ENCODE measurements at regions not wholly inside any gene's neighbourhood (a gene's known extent, or its start where the extent isn't known, plus 50 kb on each side); places are given as distances from the start of the nearest gene placed in this dataset.

DNA sequence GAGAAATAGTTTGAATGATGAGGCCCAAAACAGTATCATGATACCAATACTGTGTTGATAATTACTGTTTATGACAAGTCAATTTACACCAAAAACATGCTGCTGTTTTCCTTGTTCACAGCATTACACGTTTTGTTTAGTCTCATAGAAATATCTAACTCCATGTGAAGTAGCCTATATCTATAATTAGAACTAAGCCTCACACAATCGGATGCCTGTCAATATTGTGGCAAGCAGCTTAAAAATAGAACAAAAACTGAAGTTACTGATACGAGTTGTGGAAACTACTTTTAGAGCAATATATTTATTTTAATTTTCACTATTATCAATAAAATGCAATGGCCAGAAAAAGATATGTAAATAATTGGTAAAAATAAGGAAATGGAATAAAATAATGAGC, 470.8 kb downstream of the ZEB2 start:
- H3K9me3 ChIP-seq (ENCODE audit: control insufficient read depth, low read length), result no peaks in the 10 kb centered on the region
- no peaks in the 10 kb centered on the region for H3K36me3 ChIP-seq (ENCODE audit: control insufficient read depth, insufficient read depth, low read length)
- no peak overlapping the region for H3K27ac ChIP-seq (ENCODE audit: low read depth, low read length, severe bottlenecking)
- WGBS, 2 experiments (ENCODE audit: insufficient coverage in 2 of 2), result 60% methylated on average over 1 of the region's 3 CpGs; no CpG with 5 or more reads in 1 of the 2 experiments
- no peak overlapping the region for H3K4me3 ChIP-seq (ENCODE audit: extremely low read depth, insufficient read depth, low read length, poor library complexity, severe bottlenecking)
- H3K4me1 ChIP-seq (ENCODE audit: control insufficient read depth, insufficient read depth, low read length, poor library complexity, severe bottlenecking), result no peaks in the 10 kb centered on the region

- H3K27ac ChIP-seq (ENCODE audit: low read depth, low read length, severe bottlenecking), result no peak overlapping the region
- no peaks in the 10 kb centered on the region for H3K9me3 ChIP-seq (ENCODE audit: control insufficient read depth, low read length)
- 100% methylated on average over 1 to 2 of the region's 4 CpGs for WGBS, 2 experiments (ENCODE audit: insufficient coverage in 2 of 2)
- no peak overlapping the region for H3K4me3 ChIP-seq (ENCODE audit: extremely low read depth, insufficient read depth, low read length, poor library complexity, severe bottlenecking)
- H3K36me3 ChIP-seq (ENCODE audit: control insufficient read depth, insufficient read depth, low read length), result no peaks in the 10 kb centered on the region
- no peaks in the 10 kb centered on the region for H3K4me1 ChIP-seq (ENCODE audit: control insufficient read depth, insufficient read depth, low read length, poor library complexity, severe bottlenecking)
Observed at GRCh38 chr2:144048631-144049060, 471.3 kb downstream of the ZEB2 start.

GRCh38 chr2:144042751-144043150, 477.2 kb downstream of the ZEB2 start:
- no peaks in the 10 kb centered on the region for H3K4me1 ChIP-seq (ENCODE audit: control insufficient read depth, insufficient read depth, low read length, poor library complexity, severe bottlenecking)
- H3K4me3 ChIP-seq (ENCODE audit: extremely low read depth, insufficient read depth, low read length, poor library complexity, severe bottlenecking), result no peak overlapping the region
- H3K36me3 ChIP-seq (ENCODE audit: control insufficient read depth, insufficient read depth, low read length), result no peaks in the 10 kb centered on the region
- WGBS, 2 experiments (ENCODE audit: insufficient coverage in 2 of 2), result 100% methylated on average over 1 of the region's 2 CpGs
- H3K27ac ChIP-seq (ENCODE audit: low read depth, low read length, severe bottlenecking), result no peak overlapping the region
- no peaks in the 10 kb centered on the region for H3K9me3 ChIP-seq (ENCODE audit: control insufficient read depth, low read length)

- no peaks in the 10 kb centered on the region for H3K4me1 ChIP-seq (ENCODE audit: control insufficient read depth, insufficient read depth, low read length, poor library complexity, severe bottlenecking)
- no peak overlapping the region for H3K4me3 ChIP-seq (ENCODE audit: extremely low read depth, insufficient read depth, low read length, poor library complexity, severe bottlenecking)
- no peaks in the 10 kb centered on the region for H3K9me3 ChIP-seq (ENCODE audit: control insufficient read depth, low read length)
- H3K27ac ChIP-seq (ENCODE audit: low read depth, low read length, severe bottlenecking), result no peak overlapping the region
- WGBS, 2 experiments (ENCODE audit: insufficient coverage in 2 of 2), result no CpG with 5 or more reads among the region's 1 CpG
- no peaks in the 10 kb centered on the region for H3K36me3 ChIP-seq (ENCODE audit: control insufficient read depth, insufficient read depth, low read length)
Observed at GRCh38 chr2:144041612-144042011, 478.3 kb downstream of the ZEB2 start.

GRCh38 chr2:144040834-144041233, 479.1 kb downstream of the ZEB2 start:
- no CpG with 5 or more reads among the region's 2 CpGs for WGBS, 2 experiments (ENCODE audit: insufficient coverage in 2 of 2)
- no peaks in the 10 kb centered on the region for H3K4me1 ChIP-seq (ENCODE audit: control insufficient read depth, insufficient read depth, low read length, poor library complexity, severe bottlenecking)
- no peaks in the 10 kb centered on the region for H3K9me3 ChIP-seq (ENCODE audit: control insufficient read depth, low read length)
- H3K4me3 ChIP-seq (ENCODE audit: extremely low read depth, insufficient read depth, low read length, poor library complexity, severe bottlenecking), result no peak overlapping the region
- no peak overlapping the region for H3K27ac ChIP-seq (ENCODE audit: low read depth, low read length, severe bottlenecking)
- no peaks in the 10 kb centered on the region for H3K36me3 ChIP-seq (ENCODE audit: control insufficient read depth, insufficient read depth, low read length)

- H3K9me3 ChIP-seq (ENCODE audit: control insufficient read depth, low read length), result no peaks in the 10 kb centered on the region
- H3K4me1 ChIP-seq (ENCODE audit: control insufficient read depth, insufficient read depth, low read length, poor library complexity, severe bottlenecking), result no peaks in the 10 kb centered on the region
- H3K27ac ChIP-seq (ENCODE audit: low read depth, low read length, severe bottlenecking), result no peak overlapping the region
- H3K4me3 ChIP-seq (ENCODE audit: extremely low read depth, insufficient read depth, low read length, poor library complexity, severe bottlenecking), result no peak overlapping the region
- no peaks in the 10 kb centered on the region for H3K36me3 ChIP-seq (ENCODE audit: control insufficient read depth, insufficient read depth, low read length)
Observed at GRCh38 chr2:144032566-144032965, 487.4 kb downstream of the ZEB2 start.

DNA sequence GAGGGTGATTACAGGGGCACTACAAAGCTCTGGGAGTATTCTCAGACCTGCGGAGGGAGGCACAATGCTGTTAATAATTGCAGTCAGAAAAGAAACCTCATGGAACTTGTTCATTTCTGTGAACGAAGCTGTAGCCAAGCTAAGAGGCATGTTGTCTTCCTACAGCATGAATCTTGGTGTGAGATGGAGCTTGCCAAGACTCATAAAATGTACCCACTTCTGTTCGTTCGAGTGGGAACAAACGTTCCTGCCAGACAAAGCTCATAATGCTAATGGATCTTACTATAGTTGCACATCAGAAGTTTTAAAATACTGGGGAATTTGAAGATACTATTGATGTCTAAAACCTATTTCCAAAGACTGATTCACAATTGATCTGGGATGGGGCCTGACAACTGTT, 489.1 kb downstream of the ZEB2 start:
- Histone ChIP-seq H3K36me3 (ENCODE audit: control insufficient read depth, insufficient read depth, low read length) (no peaks in the 10 kb centered on the region), H3K27ac (ENCODE audit: low read depth, low read length, severe bottlenecking) (no peak overlapping the region), H3K4me1 (ENCODE audit: control insufficient read depth, insufficient read depth, low read length, poor library complexity, severe bottlenecking) (no peaks in the 10 kb centered on the region), H3K9me3 (ENCODE audit: control insufficient read depth, low read length) (no peaks in the 10 kb centered on the region), H3K4me3 (ENCODE audit: extremely low read depth, insufficient read depth, low read length, poor library complexity, severe bottlenecking) (no peak overlapping the region)
- 100% methylated on average over 2 of the region's 5 CpGs for WGBS, 2 experiments (ENCODE audit: insufficient coverage in 2 of 2)

- Histone ChIP-seq H3K4me1 (ENCODE audit: control insufficient read depth, insufficient read depth, low read length, poor library complexity, severe bottlenecking) (no peaks in the 10 kb centered on the region), H3K36me3 (ENCODE audit: control insufficient read depth, insufficient read depth, low read length) (no peaks in the 10 kb centered on the region), H3K4me3 (ENCODE audit: extremely low read depth, insufficient read depth, low read length, poor library complexity, severe bottlenecking) (no peak overlapping the region), H3K27ac (ENCODE audit: low read depth, low read length, severe bottlenecking) (no peak overlapping the region), H3K9me3 (ENCODE audit: control insufficient read depth, low read length) (no peaks in the 10 kb centered on the region)
- no CpG with 5 or more reads among the region's 4 CpGs for WGBS, 2 experiments (ENCODE audit: insufficient coverage in 2 of 2)
Observed at GRCh38 chr2:144027593-144027992, 492.3 kb downstream of the ZEB2 start.

- H3K27ac ChIP-seq (ENCODE audit: low read depth, low read length, severe bottlenecking), result no peak overlapping the region
- no CpG with 5 or more reads among the region's 1 CpG for WGBS, 2 experiments (ENCODE audit: insufficient coverage in 2 of 2)
- no peaks in the 10 kb centered on the region for H3K36me3 ChIP-seq (ENCODE audit: control insufficient read depth, insufficient read depth, low read length)
- no peak overlapping the region for H3K4me3 ChIP-seq (ENCODE audit: extremely low read depth, insufficient read depth, low read length, poor library complexity, severe bottlenecking)
- H3K4me1 ChIP-seq (ENCODE audit: control insufficient read depth, insufficient read depth, low read length, poor library complexity, severe bottlenecking), result no peaks in the 10 kb centered on the region
- H3K9me3 ChIP-seq (ENCODE audit: control insufficient read depth, low read length), result no peaks in the 10 kb centered on the region
Observed at GRCh38 chr2:144026753-144027152, 493.2 kb downstream of the ZEB2 start.

DNA sequence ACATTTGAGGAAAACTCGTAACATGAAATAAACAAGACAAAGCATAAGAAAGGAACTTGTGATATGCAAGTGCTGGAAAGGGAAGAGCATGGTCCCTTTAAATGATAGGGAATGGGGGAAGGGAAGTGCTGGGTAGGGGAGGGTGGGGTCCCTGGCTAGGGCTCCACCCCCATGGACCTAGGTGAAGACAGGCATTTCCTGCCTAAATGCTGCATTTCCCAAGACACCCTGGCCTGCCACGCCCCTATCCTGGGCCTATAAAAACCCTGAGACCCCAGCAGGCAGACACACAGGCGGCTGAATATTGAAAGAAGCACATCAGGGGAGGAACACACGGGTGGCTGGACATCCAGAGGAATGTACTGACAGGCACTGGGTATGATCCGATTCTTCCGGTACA, 499.9 kb downstream of the ZEB2 start:
- H3K36me3 ChIP-seq (ENCODE audit: control insufficient read depth, insufficient read depth, low read length), result no peaks in the 10 kb centered on the region
- H3K9me3 ChIP-seq (ENCODE audit: control insufficient read depth, low read length), result no peaks in the 10 kb centered on the region
- H3K4me1 ChIP-seq (ENCODE audit: control insufficient read depth, insufficient read depth, low read length, poor library complexity, severe bottlenecking), result no peaks in the 10 kb centered on the region
- no peak overlapping the region for H3K4me3 ChIP-seq (ENCODE audit: extremely low read depth, insufficient read depth, low read length, poor library complexity, severe bottlenecking)
- no peak overlapping the region for H3K27ac ChIP-seq (ENCODE audit: low read depth, low read length, severe bottlenecking)
- WGBS, 2 experiments (ENCODE audit: insufficient coverage in 2 of 2), result 89 to 90% methylated on average over 5 of the region's 6 CpGs

- no peaks in the 10 kb centered on the region for H3K36me3 ChIP-seq (ENCODE audit: control insufficient read depth, insufficient read depth, low read length)
- H3K9me3 ChIP-seq (ENCODE audit: control insufficient read depth, low read length), result no peaks in the 10 kb centered on the region
- 88 to 100% methylated on average over 2 to 6 of the region's 6 CpGs for WGBS, 2 experiments (ENCODE audit: insufficient coverage in 2 of 2)
- no peaks in the 10 kb centered on the region for H3K4me1 ChIP-seq (ENCODE audit: control insufficient read depth, insufficient read depth, low read length, poor library complexity, severe bottlenecking)
- H3K27ac ChIP-seq (ENCODE audit: low read depth, low read length, severe bottlenecking), result no peak overlapping the region
- no peak overlapping the region for H3K4me3 ChIP-seq (ENCODE audit: extremely low read depth, insufficient read depth, low read length, poor library complexity, severe bottlenecking)
Observed at GRCh38 chr2:144015655-144016245, 504.2 kb downstream of the ZEB2 start.
